Endothelial cell of umbilical vein (primary cell): ENCODE measurements at regions not wholly inside any gene's neighbourhood (a gene's known extent, or its start where the extent isn't known, plus 50 kb on each side); places are given as distances from the start of the nearest gene placed in this dataset.

ENCODE experiments used
- BruUV-seq: library from RNA; stranded (reverse); fragments of 400-500 nt; replicated peaks from 2 replicates; lab custom pipeline; 2021; lab: Mats Ljungman, UMichigan
- CTCF ChIA-PET: fragments of 300-600, 350-600 bp; sonication (Branson Sonifier 250); formaldehyde crosslinking; loops from one replicate; lab custom pipeline; 2021; ENCODE audit warnings: antibody characterized with exemption, inconsistent platforms; lab: Charles Lee
- POLR2A ChIA-PET: fragments of 300-600, 350-600 bp; sonication (Branson Sonifier 250); formaldehyde crosslinking; loops from one replicate; lab custom pipeline; 2021; ENCODE audit warnings: antibody characterized with exemption, inconsistent platforms; lab: Charles Lee
- DNase-seq: peaks from one replicate; pipeline ENCODE4 v3.0.0-alpha.2; 2011; ENCODE audit warnings: low read depth, low spot score
- FAIRE-seq: peaks from 2 replicates; lab custom pipeline; 2011; peaks lifted over from hg19 to GRCh38; lab: Jason Lieb, UNC
- H2AFZ ChIP-seq: 2 replicates; pipeline ENCODE4 v1.6.0; 2012; ENCODE audit warnings: low read depth, low read length, control low read depth, inconsistent platforms
- H3K27ac ChIP-seq: 2 replicates; pipeline ENCODE4 v1.5.1; 2011; ENCODE audit warnings: low read depth, mild to moderate bottlenecking, control low read depth, low read length, moderate library complexity; ENCODE audit not compliant: insufficient read depth
- H3K27me3 ChIP-seq, 2 experiments: 2 replicates each; pipeline versions ENCODE4 v1.6.0 to v1.6.1; 2011; ENCODE audit warnings: low read length in 2 of 2, mixed read lengths in 1 of 2; ENCODE audit not compliant: control insufficient read depth in 2 of 2, insufficient read depth in 2 of 2
- H3K36me3 ChIP-seq, 2 experiments: 2 replicates in 1 of 2; 3 replicates in 1 of 2; pipeline ENCODE4 v1.5.1; 2011; ENCODE audit warnings: low read length in 2 of 2, mild to moderate bottlenecking in 1 of 2, moderate library complexity in 1 of 2; ENCODE audit not compliant: control insufficient read depth in 2 of 2, insufficient read depth in 2 of 2; ENCODE audit errors: extremely low read depth in 1 of 2
- H3K4me1 ChIP-seq: 3 replicates; pipeline ENCODE4 v1.5.1; 2011; ENCODE audit warnings: mild to moderate bottlenecking, low read length; ENCODE audit not compliant: control insufficient read depth, insufficient read depth; ENCODE audit errors: extremely low read depth
- H3K4me2 ChIP-seq: 2 replicates; pipeline ENCODE4 v1.6.1; 2011; ENCODE audit warnings: low read length, control low read depth, mixed read lengths; ENCODE audit not compliant: insufficient read depth
- H3K4me3 ChIP-seq, 3 experiments: fragments of 200-600 bp in 1 of 3; sonication (generic), shearing (Covaris generic) in 1 of 3; replicated peaks in 1 of 3; 2 replicates each; pipeline ENCODE4 v1.5.1; 2011 to 2016; ENCODE audit warnings: control low read depth in 3 of 3, low read length in 3 of 3, mild to moderate bottlenecking in 2 of 3, inconsistent platforms in 1 of 3, low read depth in 1 of 3, moderate library complexity in 1 of 3; ENCODE audit not compliant: insufficient read depth in 1 of 3
- H3K79me2 ChIP-seq: 2 replicates; pipeline ENCODE4 v1.6.0; 2012; ENCODE audit warnings: low read length, inconsistent platforms; ENCODE audit not compliant: control insufficient read depth, insufficient read depth
- H3K9ac ChIP-seq: replicated peaks from 2 replicates; pipeline ENCODE3; 2011; ENCODE audit warnings: low read length, control low read depth; ENCODE audit not compliant: insufficient read depth; ENCODE audit errors: extremely low read depth
- H3K9me1 ChIP-seq: replicated peaks from 3 replicates; pipeline ENCODE4 v1.6.0; 2011; ENCODE audit warnings: mild to moderate bottlenecking, low read length; ENCODE audit not compliant: control insufficient read depth, insufficient read depth; ENCODE audit errors: extremely low read depth
- H3K9me3 ChIP-seq: replicated peaks from 2 replicates; pipeline ENCODE4 v1.5.1; 2012; ENCODE audit warnings: low read length, inconsistent platforms; ENCODE audit not compliant: control insufficient read depth, insufficient read depth
- H4K20me1 ChIP-seq: replicated peaks from 2 replicates; pipeline ENCODE3; 2011; ENCODE audit warnings: mild to moderate bottlenecking, low read length; ENCODE audit not compliant: control insufficient read depth, insufficient read depth; ENCODE audit errors: extremely low read depth
- EZH2 ChIP-seq: IDR thresholded peaks from 2 replicates; pipeline ENCODE4 v1.6.1; 2012; ENCODE audit warnings: borderline replicate concordance, low read depth, mild to moderate bottlenecking, moderate library complexity, low read length, inconsistent platforms; ENCODE audit not compliant: severe bottlenecking
- MAX ChIP-seq: IDR thresholded peaks from 2 replicates; pipeline ENCODE4 v1.6.1; 2011; ENCODE audit not compliant: insufficient read depth, insufficient read length
- POLR2AphosphoS5 ChIP-seq: IDR thresholded peaks from 2 replicates; pipeline ENCODE4 v1.6.1; 2012; ENCODE audit warnings: low read depth, mild to moderate bottlenecking, control low read depth, low read length, moderate library complexity; ENCODE audit not compliant: insufficient read depth
- dilution Hi-C: fragments of 300-500 bp; cut with MboI; formaldehyde crosslinking; loops from one replicate; pipeline ENCODE4 v1.15.0; 2019; ENCODE audit warnings: low sequenced_read_pairs; ENCODE audit not compliant: extremely low pct_ligation_motif_present
- intact Hi-C: fragments of 100-400 bp; cut with micrococcal nuclease; formaldehyde crosslinking; loops from one replicate; pipeline ENCODE4 v1.10.0; 2022
- TF ChIP-seq, protein P1 (sequence below), 2 donors: IDR thresholded peaks; 1 replicate in 1 of 2; 2 replicates in 1 of 2; pipeline ENCODE4 v1.5.1; 2011; ENCODE audit warnings: low read length in 2 of 2, mild to moderate bottlenecking in 2 of 2, moderate library complexity in 2 of 2, control low read depth in 1 of 2, inconsistent platforms in 1 of 2, low read depth in 1 of 2; ENCODE audit not compliant: insufficient read depth in 1 of 2; ENCODE audit errors: extremely low read depth in 1 of 2

DNA sequence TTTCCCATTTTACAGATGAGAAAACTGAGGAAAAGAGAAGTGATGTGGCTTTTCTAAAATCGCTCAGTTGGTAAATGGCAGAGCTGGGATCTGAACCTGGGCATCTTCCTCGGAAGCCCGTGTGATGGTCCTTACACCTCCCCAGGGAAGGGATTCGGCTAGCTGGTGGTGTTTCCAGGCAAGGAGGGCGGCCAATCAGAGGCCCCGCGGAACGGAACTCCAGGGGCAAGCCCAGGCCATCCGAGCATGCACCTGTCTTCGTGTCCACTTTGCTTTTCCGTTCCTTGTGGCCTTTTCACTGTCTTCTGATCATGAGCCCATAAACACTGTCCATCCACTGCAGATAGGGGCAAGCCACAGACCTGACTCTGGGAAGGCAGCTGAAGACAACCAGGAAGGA, 114.8 kb upstream of the TMEM132D start:
- ChIA-PET CTCF (no interaction called here), POLR2A (no interaction called here)
- intact Hi-C loops (no loop called here), dilution Hi-C loops (no loop called here)
- Histone ChIP-seq H3K4me1 (no peaks in the 10 kb centered on the region), H3K36me3 (no peaks in the 10 kb centered on the region), H3K27me3 (no peaks in the 10 kb centered on the region), H3K4me2 (no peak overlapping the region), H3K9ac (no peak overlapping the region), H3K9me1 (no peaks in the 10 kb centered on the region), H3K79me2 (no peaks in the 10 kb centered on the region), H2AFZ (no peak overlapping the region), H4K20me1 (no peaks in the 10 kb centered on the region), H3K27ac (no peak overlapping the region), H3K4me3 (no peak overlapping the region), H3K9me3 (peaks cover 4% of the 10 kb centered on the region)
- DNase-seq (no peak), FAIRE-seq (no peak)
- BruUV-seq: no TSS peak
- TF ChIP-seq POLR2AphosphoS5: no peak
- TF ChIP-seq EZH2: no peak
- TF ChIP-seq MAX: no peak
- TF ChIP-seq, protein P1, sequence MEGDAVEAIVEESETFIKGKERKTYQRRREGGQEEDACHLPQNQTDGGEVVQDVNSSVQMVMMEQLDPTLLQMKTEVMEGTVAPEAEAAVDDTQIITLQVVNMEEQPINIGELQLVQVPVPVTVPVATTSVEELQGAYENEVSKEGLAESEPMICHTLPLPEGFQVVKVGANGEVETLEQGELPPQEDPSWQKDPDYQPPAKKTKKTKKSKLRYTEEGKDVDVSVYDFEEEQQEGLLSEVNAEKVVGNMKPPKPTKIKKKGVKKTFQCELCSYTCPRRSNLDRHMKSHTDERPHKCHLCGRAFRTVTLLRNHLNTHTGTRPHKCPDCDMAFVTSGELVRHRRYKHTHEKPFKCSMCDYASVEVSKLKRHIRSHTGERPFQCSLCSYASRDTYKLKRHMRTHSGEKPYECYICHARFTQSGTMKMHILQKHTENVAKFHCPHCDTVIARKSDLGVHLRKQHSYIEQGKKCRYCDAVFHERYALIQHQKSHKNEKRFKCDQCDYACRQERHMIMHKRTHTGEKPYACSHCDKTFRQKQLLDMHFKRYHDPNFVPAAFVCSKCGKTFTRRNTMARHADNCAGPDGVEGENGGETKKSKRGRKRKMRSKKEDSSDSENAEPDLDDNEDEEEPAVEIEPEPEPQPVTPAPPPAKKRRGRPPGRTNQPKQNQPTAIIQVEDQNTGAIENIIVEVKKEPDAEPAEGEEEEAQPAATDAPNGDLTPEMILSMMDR (IDR thresholded peaks at IDR 0.05; ENCODE audit: extremely low read depth in 1 of 2, insufficient read depth in 1 of 2, low read depth in 1 of 2, low read length in 2 of 2): no peak

- ChIA-PET POLR2A (no interaction called here), CTCF (interaction anchor here (1.5 kb wide), 1 partner anchor 721 kb away, joined by 4 read pairs; no protein-coding TSS in a partner anchor)
- DNase-seq: no peak
- Histone ChIP-seq H3K27me3 (no peaks in the 10 kb centered on the region), H3K4me1 (no peaks in the 10 kb centered on the region), H3K27ac (no peak overlapping the region), H3K9me1 (no peaks in the 10 kb centered on the region), H3K9ac (no peak overlapping the region), H3K79me2 (no peaks in the 10 kb centered on the region), H3K9me3 (no peaks in the 10 kb centered on the region), H3K4me2 (no peak overlapping the region), H3K36me3 (no peaks in the 10 kb centered on the region), H4K20me1 (no peaks in the 10 kb centered on the region), H2AFZ (no peak overlapping the region), H3K4me3 (no peak overlapping the region)
- FAIRE-seq: no peak
- intact Hi-C loops: loop anchor here (5.0 kb wide), 1 partner anchor 311 kb away; the partner anchor contains the start of gene PIWIL1
- no peak for TF ChIP-seq EZH2
- TF ChIP-seq, protein P1 (IDR thresholded peaks at IDR 0.05; ENCODE audit: extremely low read depth in 1 of 2, insufficient read depth in 1 of 2, low read depth in 1 of 2, low read length in 2 of 2): peak; percentile 13 to 26
- dilution Hi-C loops: no loop called here
- no TSS peak for BruUV-seq
Measured at GRCh38 chr12:130026608-130027176, 122.9 kb upstream of the TMEM132D start.
